K562 (cell line): ENCODE measurements at regions not wholly inside any gene's neighbourhood (a gene's known extent, or its start where the extent isn't known, plus 50 kb on each side); places are given as distances from the start of the nearest gene placed in this dataset.

ENCODE experiments used
- ATAC-seq: fragments of 200-7000 bp; cut with Tn5 transposase; 3 replicates; pipeline ENCODE4 v1.9.1; 2020; ENCODE audit warnings: moderate library complexity
- BruUV-seq: library from RNA; stranded (reverse); fragments of 400-500 nt; replicated peaks from 2 replicates; lab custom pipeline; 2021; lab: Mats Ljungman, UMichigan
- CTCF ChIA-PET: fragments of 300-600 bp; formaldehyde crosslinking; extraction: SDS; loops from one replicate; lab custom pipeline; 2021; ENCODE audit warnings: low intra/inter-chr PET ratio; lab: Yijun Ruan, JAX
- POLR2A ChIA-PET: fragments of 300-600, 350-650 bp; sonication (Branson Sonifier 250); formaldehyde crosslinking; extraction: SDS; loops from one replicate; lab custom pipeline; 2021; ENCODE audit warnings: antibody characterized with exemption, inconsistent platforms; lab: Yijun Ruan, JAX
- DNase-seq, 4 experiments: peaks; one replicate each; pipeline versions ENCODE4 v3.0.0 to v3.0.0-alpha.2; 2011 to 2018; ENCODE audit warnings: low spot score in 3 of 4, mixed read lengths in 3 of 4; ENCODE audit errors: extremely low read depth in 1 of 4
- FAIRE-seq: peaks from 2 replicates; lab custom pipeline; 2011; peaks lifted over from hg19 to GRCh38; lab: Jason Lieb, UNC
- H2AFZ ChIP-seq: 2 replicates; pipeline ENCODE4 v1.6.0; 2011; ENCODE audit warnings: low read depth, low read length, control low read depth, inconsistent platforms
- H3K27ac ChIP-seq: fragments of 200-600 bp; 3 replicates; pipeline ENCODE4 v1.8.0; 2011; ENCODE audit warnings: low read depth, mild to moderate bottlenecking, control low read depth, inconsistent platforms, low read length, moderate library complexity, mixed read lengths; ENCODE audit errors: extremely low read depth
- H3K27me3 ChIP-seq, 2 experiments: fragments of 300-600 bp in 1 of 2; 2 replicates in 1 of 2; 3 replicates in 1 of 2; pipeline versions ENCODE4 v1.6.0 to v1.8.0; 2011; ENCODE audit warnings: inconsistent platforms in 2 of 2, low read length in 2 of 2, mild to moderate bottlenecking in 1 of 2, mixed read lengths in 1 of 2, moderate library complexity in 1 of 2; ENCODE audit not compliant: control insufficient read depth in 2 of 2, insufficient read depth in 2 of 2
- H3K36me3 ChIP-seq: fragments of 300-600 bp; 3 replicates; pipeline ENCODE4 v1.8.0; 2011; ENCODE audit warnings: mild to moderate bottlenecking, low read length, inconsistent platforms; ENCODE audit not compliant: control insufficient read depth, insufficient read depth
- H3K4me1 ChIP-seq, 2 experiments: fragments of 200-600 bp in 1 of 2; replicated peaks in 1 of 2; 2 replicates in 1 of 2; 3 replicates in 1 of 2; pipeline versions ENCODE4 v1.5.1 to v1.8.0; 2011; ENCODE audit warnings: inconsistent platforms in 2 of 2, low read length in 2 of 2, mild to moderate bottlenecking in 1 of 2, mixed read lengths in 1 of 2, moderate library complexity in 1 of 2; ENCODE audit not compliant: control insufficient read depth in 2 of 2, insufficient read depth in 2 of 2
- H3K4me2 ChIP-seq: 2 replicates; pipeline ENCODE4 v1.6.1; 2011; ENCODE audit warnings: low read length, control low read depth, inconsistent platforms, mixed read lengths; ENCODE audit not compliant: insufficient read depth
- H3K4me3 ChIP-seq: fragments of 200-600 bp; sonication (generic), shearing (Covaris generic); 2 replicates; pipeline ENCODE4 v1.5.1; 2016; ENCODE audit warnings: control low read depth, inconsistent platforms
- H3K79me2 ChIP-seq: fragments of 200-600 bp; 3 replicates; pipeline ENCODE4 v1.8.0; 2011; ENCODE audit warnings: low read length, inconsistent platforms; ENCODE audit not compliant: control insufficient read depth, insufficient read depth
- H3K9ac ChIP-seq, 2 experiments: 2 replicates each; pipeline versions ENCODE4 v1.6.0 to v1.6.1; 2011; ENCODE audit warnings: low read depth in 2 of 2, low read length in 2 of 2, control low read depth in 1 of 2, inconsistent platforms in 1 of 2, mild to moderate bottlenecking in 1 of 2, mixed read lengths in 1 of 2; ENCODE audit not compliant: insufficient read depth in 1 of 2
- H3K9me1 ChIP-seq: one replicate; pipeline ENCODE4 v1.6.0; 2011; ENCODE audit warnings: inconsistent platforms, mild to moderate bottlenecking, low read length, moderate library complexity; ENCODE audit not compliant: control insufficient read depth, insufficient read depth
- H3K9me3 ChIP-seq: replicated peaks from 2 replicates; pipeline ENCODE4 v1.5.1; 2011; ENCODE audit warnings: low read depth, low read length, inconsistent platforms; ENCODE audit not compliant: control insufficient read depth, insufficient read depth
- H4K20me1 ChIP-seq: replicated peaks from 2 replicates; pipeline ENCODE4 v1.6.1; 2011; ENCODE audit warnings: low read length, inconsistent platforms, mixed read lengths; ENCODE audit not compliant: control insufficient read depth, insufficient read depth
- CTCF ChIP-seq, 3 experiments: IDR thresholded peaks in 2 of 3; conservative IDR thresholded peaks in 1 of 3; 2 replicates each; pipeline ENCODE4 v1.5.1; 2011 to 2012; ENCODE audit warnings: low read length in 3 of 3, mild to moderate bottlenecking in 3 of 3, control low read depth in 2 of 3, improper control_type of control experiment in 1 of 3, inconsistent platforms in 1 of 3, low read depth in 1 of 3, mixed read lengths in 1 of 3, moderate library complexity in 1 of 3; ENCODE audit not compliant: insufficient read depth in 2 of 3
- KDM4B ChIP-seq, 2 experiments: fragments of 450-650 bp in 1 of 2; sonication (generic) in 1 of 2; IDR thresholded peaks; 2 replicates each; pipeline ENCODE4 v1.6.1; 2016 to 2017; ENCODE audit warnings: borderline replicate concordance in 2 of 2, antibody characterized with exemption in 1 of 2, low read depth in 1 of 2, mild to moderate bottlenecking in 1 of 2
- ZFX ChIP-seq: sonication (generic); formaldehyde crosslinking; IDR thresholded peaks from 2 replicates; pipeline ENCODE4 v1.8.0; 2022; ENCODE audit warnings: mild to moderate bottlenecking, missing genetic modification reagents, moderate library complexity
- ZNF280A ChIP-seq: fragments of 450-650 bp; IDR thresholded peaks from 2 replicates; pipeline ENCODE4 v1.6.1; 2018; ENCODE audit warnings: mild to moderate bottlenecking, low read depth; ENCODE audit not compliant: partially characterized antibody
- WGBS: fragments of 100-300 bp; shearing (Covaris generic); methylation state at CpG from one replicate; pipeline ENCODE4 v1.1.6; 2016; ENCODE audit warnings: low coverage, mixed read lengths; ENCODE audit not compliant: insufficient coverage; ENCODE audit errors: missing lambda C conversion rate; 5-methylcytosine and 5-hydroxymethylcytosine counted together
- in situ Hi-C: fragments of 300-500 bp; cut with MboI; formaldehyde crosslinking; loops from 4 replicates; pipeline ENCODE4 v1.15.0; 2018; ENCODE audit warnings: inconsistent platforms, mixed read lengths
- intact Hi-C: fragments of 100-400 bp; cut with micrococcal nuclease; formaldehyde crosslinking; loops from 2 replicates; pipeline ENCODE4 v1.14.2; 2022

GRCh38 chr11:115103921-115104320 is 400.3 kb downstream of the CADM1 start:
- 0% methylated on average over 7 of the region's 7 CpGs for WGBS
- POLR2A ChIA-PET: no interaction called here
- in situ Hi-C loops: no loop called here
- no peaks in the 10 kb centered on the region for H3K9me1 ChIP-seq
- BruUV-seq: no TSS peak
- no peak overlapping the region for H3K4me3 ChIP-seq
- no peaks in the 10 kb centered on the region for H3K9me3 ChIP-seq
- no peak for ATAC-seq
- intact Hi-C loops: no loop called here
- no peaks in the 10 kb centered on the region for H3K4me1 ChIP-seq
- no peak overlapping the region for H2AFZ ChIP-seq
- no peaks in the 10 kb centered on the region for H3K27me3 ChIP-seq
- H3K36me3 ChIP-seq: no peaks in the 10 kb centered on the region
- peak in 1 of 4 experiments; percentile 16 for DNase-seq
- H3K27ac ChIP-seq: no peak overlapping the region
- CTCF ChIA-PET: no interaction called here
- H3K4me2 ChIP-seq: no peak overlapping the region
- no peak for FAIRE-seq
- no peak overlapping the region for H3K9ac ChIP-seq
- no peaks in the 10 kb centered on the region for H3K79me2 ChIP-seq
- TF ChIP-seq CTCF (IDR thresholded peaks at IDR 0.05 in 2 of 3, conservative IDR thresholded peaks at IDR 0.05 in 1 of 3; ENCODE audit: insufficient read depth in 2 of 3, low read depth in 1 of 3, low read length in 3 of 3): 0 out of 6 replicates have a peak, but pooled peaks of 1 of the 3 experiments have one; percentile 11
- TF ChIP-seq ZFX (CRISPR knock-in tag): no peak
- TF ChIP-seq, all 486 proteins: peak for 1
- no peaks in the 10 kb centered on the region for H4K20me1 ChIP-seq

- H3K9me3 ChIP-seq: no peaks in the 10 kb centered on the region
- intact Hi-C loops: no loop called here
- no TSS peak for BruUV-seq
- H3K9ac ChIP-seq: no peak overlapping the region
- no peak for ATAC-seq
- H3K27ac ChIP-seq: no peak overlapping the region
- H3K4me3 ChIP-seq: no peak overlapping the region
- ChIA-PET POLR2A (no interaction called here), CTCF (no interaction called here)
- H3K9me1 ChIP-seq: no peaks in the 10 kb centered on the region
- DNase-seq: no peak
- H3K79me2 ChIP-seq: no peaks in the 10 kb centered on the region
- H3K4me1 ChIP-seq: no peaks in the 10 kb centered on the region
- TF ChIP-seq ZNF280A: no peak
- TF ChIP-seq KDM4B (IDR thresholded peaks at IDR 0.05; ENCODE audit: borderline replicate concordance in 2 of 2, low read depth in 1 of 2): no peak
- H3K27me3 ChIP-seq: no peaks in the 10 kb centered on the region
- H4K20me1 ChIP-seq: no peaks in the 10 kb centered on the region
- no peak overlapping the region for H3K4me2 ChIP-seq
- H3K36me3 ChIP-seq: no peaks in the 10 kb centered on the region
- no peak overlapping the region for H2AFZ ChIP-seq
- 0% methylated on average over 9 of the region's 9 CpGs for WGBS
- in situ Hi-C loops: no loop called here
- no peak for FAIRE-seq
Measured at GRCh38 chr11:115104851-115105453, 399.3 kb downstream of the CADM1 start.
